ENCODE measurements at regions not wholly inside any gene's neighbourhood (a gene's known extent, or its start where the extent isn't known, plus 50 kb on each side); places are given as distances from the start of the nearest gene placed in this dataset.

DNA sequence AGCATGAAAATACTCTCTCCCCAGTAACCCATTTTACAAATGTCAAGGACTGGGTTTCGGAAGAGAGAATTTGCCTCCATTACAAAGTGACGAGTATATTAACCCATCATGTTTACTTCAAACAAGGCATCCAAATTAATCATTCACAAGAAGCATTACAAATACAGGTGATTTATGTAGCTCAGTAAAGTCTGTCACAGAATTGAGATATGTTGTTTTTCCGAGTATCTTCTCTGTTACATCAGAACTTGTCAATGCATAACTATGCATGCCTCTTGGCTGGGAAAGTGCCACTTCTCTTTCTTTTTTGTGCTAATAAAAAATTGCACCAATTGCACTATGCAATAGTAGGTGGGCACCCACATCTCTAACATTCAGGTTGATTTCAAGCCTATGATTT, 158.2 kb downstream of the AREG start:
- no peak for TF ChIP-seq ZNF274 (IDR thresholded peaks at IDR 0.05; ENCODE audit: low read length)
- no peak for TF ChIP-seq ZNF274 (tag by site-specific recombination; IDR thresholded peaks at IDR 0.05; ENCODE audit: borderline replicate concordance)
- TF ChIP-seq, protein P1, sequence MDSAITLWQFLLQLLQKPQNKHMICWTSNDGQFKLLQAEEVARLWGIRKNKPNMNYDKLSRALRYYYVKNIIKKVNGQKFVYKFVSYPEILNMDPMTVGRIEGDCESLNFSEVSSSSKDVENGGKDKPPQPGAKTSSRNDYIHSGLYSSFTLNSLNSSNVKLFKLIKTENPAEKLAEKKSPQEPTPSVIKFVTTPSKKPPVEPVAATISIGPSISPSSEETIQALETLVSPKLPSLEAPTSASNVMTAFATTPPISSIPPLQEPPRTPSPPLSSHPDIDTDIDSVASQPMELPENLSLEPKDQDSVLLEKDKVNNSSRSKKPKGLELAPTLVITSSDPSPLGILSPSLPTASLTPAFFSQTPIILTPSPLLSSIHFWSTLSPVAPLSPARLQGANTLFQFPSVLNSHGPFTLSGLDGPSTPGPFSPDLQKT (IDR thresholded peaks at IDR 0.05; ENCODE audit: borderline replicate concordance, low read depth, low read length): no peak
- TF ChIP-seq GLI4 (tag by site-specific recombination; IDR thresholded peaks at IDR 0.05): no peak
- TF ChIP-seq, protein P2, sequence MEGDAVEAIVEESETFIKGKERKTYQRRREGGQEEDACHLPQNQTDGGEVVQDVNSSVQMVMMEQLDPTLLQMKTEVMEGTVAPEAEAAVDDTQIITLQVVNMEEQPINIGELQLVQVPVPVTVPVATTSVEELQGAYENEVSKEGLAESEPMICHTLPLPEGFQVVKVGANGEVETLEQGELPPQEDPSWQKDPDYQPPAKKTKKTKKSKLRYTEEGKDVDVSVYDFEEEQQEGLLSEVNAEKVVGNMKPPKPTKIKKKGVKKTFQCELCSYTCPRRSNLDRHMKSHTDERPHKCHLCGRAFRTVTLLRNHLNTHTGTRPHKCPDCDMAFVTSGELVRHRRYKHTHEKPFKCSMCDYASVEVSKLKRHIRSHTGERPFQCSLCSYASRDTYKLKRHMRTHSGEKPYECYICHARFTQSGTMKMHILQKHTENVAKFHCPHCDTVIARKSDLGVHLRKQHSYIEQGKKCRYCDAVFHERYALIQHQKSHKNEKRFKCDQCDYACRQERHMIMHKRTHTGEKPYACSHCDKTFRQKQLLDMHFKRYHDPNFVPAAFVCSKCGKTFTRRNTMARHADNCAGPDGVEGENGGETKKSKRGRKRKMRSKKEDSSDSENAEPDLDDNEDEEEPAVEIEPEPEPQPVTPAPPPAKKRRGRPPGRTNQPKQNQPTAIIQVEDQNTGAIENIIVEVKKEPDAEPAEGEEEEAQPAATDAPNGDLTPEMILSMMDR (tag by site-specific recombination; IDR thresholded peaks at IDR 0.05): no peak
- TF ChIP-seq, protein P3, sequence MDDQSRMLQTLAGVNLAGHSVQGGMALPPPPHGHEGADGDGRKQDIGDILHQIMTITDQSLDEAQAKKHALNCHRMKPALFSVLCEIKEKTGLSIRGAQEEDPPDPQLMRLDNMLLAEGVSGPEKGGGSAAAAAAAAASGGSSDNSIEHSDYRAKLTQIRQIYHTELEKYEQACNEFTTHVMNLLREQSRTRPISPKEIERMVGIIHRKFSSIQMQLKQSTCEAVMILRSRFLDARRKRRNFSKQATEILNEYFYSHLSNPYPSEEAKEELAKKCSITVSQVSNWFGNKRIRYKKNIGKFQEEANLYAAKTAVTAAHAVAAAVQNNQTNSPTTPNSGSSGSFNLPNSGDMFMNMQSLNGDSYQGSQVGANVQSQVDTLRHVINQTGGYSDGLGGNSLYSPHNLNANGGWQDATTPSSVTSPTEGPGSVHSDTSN (CRISPR knock-in tag; IDR thresholded peaks at IDR 0.05): no peak
- no peak for TF ChIP-seq ZNF121 (tag by site-specific recombination; IDR thresholded peaks at IDR 0.05)
- no peak for TF ChIP-seq ZNF24 (tag by site-specific recombination; IDR thresholded peaks at IDR 0.05)
- TF ChIP-seq YY1 (tag by site-specific recombination; IDR thresholded peaks at IDR 0.05): no peak
- TF ChIP-seq, protein P4, sequence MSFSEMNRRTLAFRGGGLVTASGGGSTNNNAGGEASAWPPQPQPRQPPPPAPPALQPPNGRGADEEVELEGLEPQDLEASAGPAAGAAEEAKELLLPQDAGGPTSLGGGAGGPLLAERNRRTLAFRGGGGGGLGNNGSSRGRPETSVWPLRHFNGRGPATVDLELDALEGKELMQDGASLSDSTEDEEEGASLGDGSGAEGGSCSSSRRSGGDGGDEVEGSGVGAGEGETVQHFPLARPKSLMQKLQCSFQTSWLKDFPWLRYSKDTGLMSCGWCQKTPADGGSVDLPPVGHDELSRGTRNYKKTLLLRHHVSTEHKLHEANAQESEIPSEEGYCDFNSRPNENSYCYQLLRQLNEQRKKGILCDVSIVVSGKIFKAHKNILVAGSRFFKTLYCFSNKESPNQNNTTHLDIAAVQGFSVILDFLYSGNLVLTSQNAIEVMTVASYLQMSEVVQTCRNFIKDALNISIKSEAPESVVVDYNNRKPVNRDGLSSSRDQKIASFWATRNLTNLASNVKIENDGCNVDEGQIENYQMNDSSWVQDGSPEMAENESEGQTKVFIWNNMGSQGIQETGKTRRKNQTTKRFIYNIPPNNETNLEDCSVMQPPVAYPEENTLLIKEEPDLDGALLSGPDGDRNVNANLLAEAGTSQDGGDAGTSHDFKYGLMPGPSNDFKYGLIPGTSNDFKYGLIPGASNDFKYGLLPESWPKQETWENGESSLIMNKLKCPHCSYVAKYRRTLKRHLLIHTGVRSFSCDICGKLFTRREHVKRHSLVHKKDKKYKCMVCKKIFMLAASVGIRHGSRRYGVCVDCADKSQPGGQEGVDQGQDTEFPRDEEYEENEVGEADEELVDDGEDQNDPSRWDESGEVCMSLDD (tag by site-specific recombination; IDR thresholded peaks at IDR 0.05): no peak
